ENCODE measurements at regions not wholly inside any gene's neighbourhood (a gene's known extent, or its start where the extent isn't known, plus 50 kb on each side); places are given as distances from the start of the nearest gene placed in this dataset.

DNA sequence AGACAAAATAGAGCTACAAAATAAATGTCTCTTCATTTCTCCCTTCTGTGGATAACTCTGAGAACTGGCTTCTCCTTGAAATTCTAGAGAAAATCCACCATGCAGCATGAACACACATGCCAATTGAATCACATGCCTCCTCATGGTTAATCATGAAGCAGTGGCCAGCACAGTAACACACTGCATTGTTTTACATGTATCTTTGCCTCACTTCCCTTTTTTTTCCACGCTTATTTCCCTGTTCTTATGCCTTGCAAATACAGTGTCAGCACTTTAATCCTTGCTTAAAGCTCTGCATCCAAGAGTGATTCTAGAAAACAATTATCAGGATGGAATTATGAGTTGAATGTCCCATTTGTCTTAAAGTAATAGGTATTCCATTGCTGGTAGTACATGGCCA lies 50.3 kb upstream of the ZBTB7C start:
- TF ChIP-seq, protein P1, sequence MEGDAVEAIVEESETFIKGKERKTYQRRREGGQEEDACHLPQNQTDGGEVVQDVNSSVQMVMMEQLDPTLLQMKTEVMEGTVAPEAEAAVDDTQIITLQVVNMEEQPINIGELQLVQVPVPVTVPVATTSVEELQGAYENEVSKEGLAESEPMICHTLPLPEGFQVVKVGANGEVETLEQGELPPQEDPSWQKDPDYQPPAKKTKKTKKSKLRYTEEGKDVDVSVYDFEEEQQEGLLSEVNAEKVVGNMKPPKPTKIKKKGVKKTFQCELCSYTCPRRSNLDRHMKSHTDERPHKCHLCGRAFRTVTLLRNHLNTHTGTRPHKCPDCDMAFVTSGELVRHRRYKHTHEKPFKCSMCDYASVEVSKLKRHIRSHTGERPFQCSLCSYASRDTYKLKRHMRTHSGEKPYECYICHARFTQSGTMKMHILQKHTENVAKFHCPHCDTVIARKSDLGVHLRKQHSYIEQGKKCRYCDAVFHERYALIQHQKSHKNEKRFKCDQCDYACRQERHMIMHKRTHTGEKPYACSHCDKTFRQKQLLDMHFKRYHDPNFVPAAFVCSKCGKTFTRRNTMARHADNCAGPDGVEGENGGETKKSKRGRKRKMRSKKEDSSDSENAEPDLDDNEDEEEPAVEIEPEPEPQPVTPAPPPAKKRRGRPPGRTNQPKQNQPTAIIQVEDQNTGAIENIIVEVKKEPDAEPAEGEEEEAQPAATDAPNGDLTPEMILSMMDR (IDR thresholded peaks at IDR 0.05; ENCODE audit: low read length) = no peak
- TF ChIP-seq EZH2 (optimal IDR thresholded peaks at IDR 0.05; ENCODE audit: low read depth, low read length) (no peak), EZH2phosphoT487 (IDR thresholded peaks at IDR 0.05; ENCODE audit: low read length) (no peak)
